ENCODE measurements at regions not wholly inside any gene's neighbourhood (a gene's known extent, or its start where the extent isn't known, plus 50 kb on each side); places are given as distances from the start of the nearest gene placed in this dataset.

- ChIA-PET POLR2A (no interaction called here), CTCF (no interaction called here)
- H3K4me1 Mint-ChIP-seq: no peaks in the 10 kb centered on the region
- no peak for ATAC-seq
- no peaks in the 10 kb centered on the region for H3K36me3 Mint-ChIP-seq
- peaks cover 7 to 16% (median 12%) of the 10 kb centered on the region in 5 donors for H3K27me3 Mint-ChIP-seq
- DNase-seq: no peak
- H3K36me3 ChIP-seq (ENCODE audit: control insufficient read depth in 2 of 3, insufficient read depth in 3 of 3, low read length in 3 of 3): no peaks in the 10 kb centered on the region
- H3K27me3 ChIP-seq (ENCODE audit: control insufficient read depth in 2 of 2, insufficient read depth in 2 of 2, low read length in 2 of 2): peaks cover 0 to 5% of the 10 kb centered on the region in 2 donors
- H3K27ac ChIP-seq (ENCODE audit: low read depth, low read length): no peak overlapping the region
- no peak overlapping the region for H3K27ac Mint-ChIP-seq
- H3K9me3 Mint-ChIP-seq: no peaks in the 10 kb centered on the region
- H3K4me3 ChIP-seq (ENCODE audit: low read length): no peak overlapping the region
- H3K4me3 Mint-ChIP-seq: no peak overlapping the region
- intact Hi-C loops (cut with micrococcal nuclease): no loop called here
- H3K9me3 ChIP-seq (ENCODE audit: control insufficient read depth in 2 of 3, low read length in 3 of 3): no peaks in the 10 kb centered on the region
- no peaks in the 10 kb centered on the region for H3K4me1 ChIP-seq (ENCODE audit: control insufficient read depth in 2 of 2, insufficient read depth in 2 of 2, low read length in 2 of 2)
Observed at GRCh38 chr11:32183512-32183911, 92.6 kb downstream of the RCN1 start.

- ChIA-PET CTCF (interaction anchor here (0.8 kb wide), 1 partner anchor 133 kb away, joined by 5 read pairs; no protein-coding TSS in a partner anchor), POLR2A (no interaction called here)
- Histone ChIP-seq H3K9me3 (ENCODE audit: control insufficient read depth in 2 of 3, low read length in 3 of 3) (no peaks in the 10 kb centered on the region), H3K27ac (ENCODE audit: low read depth, low read length) (no peak overlapping the region), H3K4me1 (ENCODE audit: control insufficient read depth in 2 of 2, insufficient read depth in 2 of 2, low read length in 2 of 2) (no peaks in the 10 kb centered on the region), H3K27me3 (ENCODE audit: control insufficient read depth in 2 of 2, insufficient read depth in 2 of 2, low read length in 2 of 2) (peaks cover 0 to 5% of the 10 kb centered on the region in 2 donors), H3K4me3 (ENCODE audit: low read length) (no peak overlapping the region), H3K36me3 (ENCODE audit: control insufficient read depth in 2 of 3, insufficient read depth in 3 of 3, low read length in 3 of 3) (no peaks in the 10 kb centered on the region)
- Mint-ChIP-seq H3K9me3 (no peaks in the 10 kb centered on the region), H3K27me3 (peaks cover 2 to 13% (median 12%) of the 10 kb centered on the region in 5 donors), H3K4me3 (no peak overlapping the region), H3K36me3 (no peaks in the 10 kb centered on the region), H3K27ac (no peak overlapping the region), H3K4me1 (no peaks in the 10 kb centered on the region)
- no peak for ATAC-seq
- no peak for DNase-seq
- intact Hi-C loops (cut with micrococcal nuclease): no loop called here
Observed at GRCh38 chr11:32184041-32184722, 93.3 kb downstream of the RCN1 start.

GRCh38 chr11:32184723-32185376 lies 94.0 kb downstream of the RCN1 start:
- Mint-ChIP-seq H3K4me1 (no peaks in the 10 kb centered on the region), H3K9me3 (no peaks in the 10 kb centered on the region), H3K4me3 (no peak overlapping the region), H3K36me3 (no peaks in the 10 kb centered on the region), H3K27me3 (peaks cover 2 to 16% (median 12%) of the 10 kb centered on the region in 5 donors), H3K27ac (no peak overlapping the region)
- H3K4me1 ChIP-seq (ENCODE audit: control insufficient read depth in 2 of 2, insufficient read depth in 2 of 2, low read length in 2 of 2): no peaks in the 10 kb centered on the region
- peaks cover 0 to 5% of the 10 kb centered on the region in 2 donors for H3K27me3 ChIP-seq (ENCODE audit: control insufficient read depth in 2 of 2, insufficient read depth in 2 of 2, low read length in 2 of 2)
- no peaks in the 10 kb centered on the region for H3K9me3 ChIP-seq (ENCODE audit: control insufficient read depth in 2 of 3, low read length in 3 of 3)
- ChIA-PET POLR2A (no interaction called here), CTCF (interaction anchor here (0.8 kb wide), 1 partner anchor 134 kb away, joined by 5 read pairs; no protein-coding TSS in a partner anchor)
- intact Hi-C loops (cut with micrococcal nuclease): no loop called here
- ATAC-seq (no peak), DNase-seq (no peak)
- H3K27ac ChIP-seq (ENCODE audit: low read depth, low read length): no peak overlapping the region
- H3K4me3 ChIP-seq (ENCODE audit: low read length): no peak overlapping the region
- H3K36me3 ChIP-seq (ENCODE audit: control insufficient read depth in 2 of 3, insufficient read depth in 3 of 3, low read length in 3 of 3): no peaks in the 10 kb centered on the region

GRCh38 chr11:32186118-32186517 lies 95.2 kb downstream of the RCN1 start:
- ATAC-seq: no peak

GRCh38 chr11:32187111-32187510 lies 96.2 kb downstream of the RCN1 start:
- Mint-ChIP-seq H3K27ac (no peak overlapping the region), H3K9me3 (no peaks in the 10 kb centered on the region), H3K36me3 (no peaks in the 10 kb centered on the region), H3K27me3 (peaks cover 0 to 16% (median 13%) of the 10 kb centered on the region in 5 donors), H3K4me3 (no peak overlapping the region), H3K4me1 (no peaks in the 10 kb centered on the region)
- ChIA-PET CTCF (no interaction called here), POLR2A (no interaction called here)
- Histone ChIP-seq H3K36me3 (ENCODE audit: control insufficient read depth in 2 of 3, insufficient read depth in 3 of 3, low read length in 3 of 3) (no peaks in the 10 kb centered on the region), H3K4me1 (ENCODE audit: control insufficient read depth in 2 of 2, insufficient read depth in 2 of 2, low read length in 2 of 2) (no peaks in the 10 kb centered on the region), H3K4me3 (ENCODE audit: low read length) (no peak overlapping the region), H3K27ac (ENCODE audit: low read depth, low read length) (no peak overlapping the region), H3K27me3 (ENCODE audit: control insufficient read depth in 2 of 2, insufficient read depth in 2 of 2, low read length in 2 of 2) (peaks cover 0 to 5% of the 10 kb centered on the region in 2 donors), H3K9me3 (ENCODE audit: control insufficient read depth in 2 of 3, low read length in 3 of 3) (no peaks in the 10 kb centered on the region)
- intact Hi-C loops (cut with micrococcal nuclease): no loop called here
- DNase-seq (no peak), ATAC-seq (no peak)

More at GRCh38 chr11:32186118-32186517, 95.2 kb downstream of the RCN1 start:
- Histone ChIP-seq H3K9me3 (ENCODE audit: control insufficient read depth in 2 of 3, low read length in 3 of 3) (no peaks in the 10 kb centered on the region), H3K36me3 (ENCODE audit: control insufficient read depth in 2 of 3, insufficient read depth in 3 of 3, low read length in 3 of 3) (no peaks in the 10 kb centered on the region), H3K4me1 (ENCODE audit: control insufficient read depth in 2 of 2, insufficient read depth in 2 of 2, low read length in 2 of 2) (no peaks in the 10 kb centered on the region), H3K27me3 (ENCODE audit: control insufficient read depth in 2 of 2, insufficient read depth in 2 of 2, low read length in 2 of 2) (peaks cover 0 to 5% of the 10 kb centered on the region in 2 donors), H3K27ac (ENCODE audit: low read depth, low read length) (no peak overlapping the region), H3K4me3 (ENCODE audit: low read length) (no peak overlapping the region)
- Mint-ChIP-seq H3K4me1 (no peaks in the 10 kb centered on the region), H3K4me3 (no peak overlapping the region), H3K36me3 (no peaks in the 10 kb centered on the region), H3K27me3 (peaks cover 0 to 13% (median 8%) of the 10 kb centered on the region in 5 donors), H3K9me3 (no peaks in the 10 kb centered on the region), H3K27ac (no peak overlapping the region)
- POLR2A ChIA-PET: no interaction called here
- intact Hi-C loops (cut with micrococcal nuclease): no loop called here
- CTCF ChIA-PET: no interaction called here
- DNase-seq: no peak

- no peaks in the 10 kb centered on the region for H3K9me3 ChIP-seq (ENCODE audit: control insufficient read depth in 2 of 3, low read length in 3 of 3)
- POLR2A ChIA-PET: no interaction called here
- ATAC-seq (peak; percentile 27), DNase-seq (no peak)
- no peaks in the 10 kb centered on the region for H3K9me3 Mint-ChIP-seq
- peaks cover under 1 to 23% (median 18%) of the 10 kb centered on the region in 5 donors for H3K27me3 Mint-ChIP-seq
- no peaks in the 10 kb centered on the region for H3K4me1 Mint-ChIP-seq
- no peak overlapping the region for H3K4me3 Mint-ChIP-seq
- no peaks in the 10 kb centered on the region for H3K27me3 ChIP-seq (ENCODE audit: control insufficient read depth in 2 of 2, insufficient read depth in 2 of 2, low read length in 2 of 2)
- H3K4me1 ChIP-seq (ENCODE audit: control insufficient read depth in 2 of 2, insufficient read depth in 2 of 2, low read length in 2 of 2): no peaks in the 10 kb centered on the region
- no peak overlapping the region for H3K27ac Mint-ChIP-seq
- no peaks in the 10 kb centered on the region for H3K36me3 ChIP-seq (ENCODE audit: control insufficient read depth in 2 of 3, insufficient read depth in 3 of 3, low read length in 3 of 3)
- CTCF ChIA-PET: interaction anchor here (0.7 kb wide), 1 partner anchor 40 kb away, joined by 3 read pairs; no protein-coding TSS in a partner anchor
- no peak overlapping the region for H3K27ac ChIP-seq (ENCODE audit: low read depth, low read length)
- H3K36me3 Mint-ChIP-seq: no peaks in the 10 kb centered on the region
- intact Hi-C loops (cut with micrococcal nuclease): no loop called here
- H3K4me3 ChIP-seq (ENCODE audit: low read length): no peak overlapping the region
Observed at GRCh38 chr11:32188785-32189184, 97.9 kb downstream of the RCN1 start.

GRCh38 chr11:32196137-32196536 lies 105.3 kb downstream of the RCN1 start:
- H3K9me3 Mint-ChIP-seq: no peaks in the 10 kb centered on the region
- H3K27me3 Mint-ChIP-seq: peaks cover 13 to 40% (median 22%) of the 10 kb centered on the region in 5 donors
- no peaks in the 10 kb centered on the region for H3K36me3 Mint-ChIP-seq
- peaks cover 0 to 4% (median 0%) of the 10 kb centered on the region in 7 donors for H3K4me1 Mint-ChIP-seq
- no peak for ATAC-seq
- H3K4me3 Mint-ChIP-seq: no peak overlapping the region
- intact Hi-C loops (cut with micrococcal nuclease): no loop called here
- Histone ChIP-seq H3K4me1 (ENCODE audit: control insufficient read depth in 2 of 2, insufficient read depth in 2 of 2, low read length in 2 of 2) (no peaks in the 10 kb centered on the region), H3K27ac (ENCODE audit: low read depth, low read length) (no peak overlapping the region), H3K27me3 (ENCODE audit: control insufficient read depth in 2 of 2, insufficient read depth in 2 of 2, low read length in 2 of 2) (no peaks in the 10 kb centered on the region), H3K36me3 (ENCODE audit: control insufficient read depth in 2 of 3, insufficient read depth in 3 of 3, low read length in 3 of 3) (no peaks in the 10 kb centered on the region), H3K4me3 (ENCODE audit: low read length) (no peak overlapping the region), H3K9me3 (ENCODE audit: control insufficient read depth in 2 of 3, low read length in 3 of 3) (no peaks in the 10 kb centered on the region)
- no peak overlapping the region for H3K27ac Mint-ChIP-seq
- POLR2A ChIA-PET: no interaction called here
- CTCF ChIA-PET: no interaction called here
- DNase-seq: no peak
